Germinal center (tissue), 1 donor: ENCODE measurements at regions not wholly inside any gene's neighbourhood (a gene's known extent, or its start where the extent isn't known, plus 50 kb on each side); places are given as distances from the start of the nearest gene placed in this dataset.

Experiments used
- DNase-seq: peaks from one replicate; pipeline ENCODE4 v3.0.0; 2012; ENCODE audit warnings: mixed read lengths, low spot score

DNA sequence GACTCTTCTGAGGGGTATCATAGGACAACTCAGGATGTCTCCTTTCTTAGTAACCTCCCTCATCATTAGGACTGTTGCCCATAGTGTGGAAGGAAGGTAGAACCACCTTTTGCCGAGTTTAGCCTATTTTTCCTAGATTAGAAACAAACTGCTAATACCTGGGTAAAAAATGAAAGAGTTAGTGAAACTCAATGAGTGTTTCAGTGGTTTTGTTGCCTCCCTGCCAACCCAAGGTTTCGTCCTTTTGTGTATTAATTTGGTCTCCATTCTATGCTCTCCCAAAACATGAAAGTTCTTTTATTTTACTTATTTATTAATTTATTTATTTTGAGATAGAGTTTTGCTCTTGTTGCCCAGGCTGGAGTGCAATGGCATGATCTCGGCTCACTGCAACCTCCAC, 174.9 kb upstream of the KCNJ16 start:
- DNase-seq: no peak

DNA sequence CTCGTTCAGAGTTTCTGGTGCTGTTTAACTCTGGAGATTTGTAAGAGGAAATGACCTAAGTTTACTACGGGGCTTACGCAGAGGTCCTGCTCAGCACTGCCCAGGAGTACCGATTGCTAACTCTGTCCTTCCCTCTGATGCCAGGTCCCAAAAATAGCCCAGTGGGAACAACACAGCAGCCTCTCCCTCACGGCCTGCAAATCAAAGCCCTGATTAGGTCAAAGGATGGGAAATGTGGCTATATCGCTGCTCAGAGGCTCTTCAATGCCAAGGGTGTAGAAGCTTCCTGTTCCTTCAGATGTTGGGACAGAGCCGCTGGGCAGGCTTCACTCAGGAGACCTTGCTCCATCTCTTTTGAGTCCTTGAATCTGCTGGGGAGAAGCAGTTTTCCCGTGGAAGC, 174.2 kb upstream of the KCNJ16 start:
- no peak for DNase-seq

DNA sequence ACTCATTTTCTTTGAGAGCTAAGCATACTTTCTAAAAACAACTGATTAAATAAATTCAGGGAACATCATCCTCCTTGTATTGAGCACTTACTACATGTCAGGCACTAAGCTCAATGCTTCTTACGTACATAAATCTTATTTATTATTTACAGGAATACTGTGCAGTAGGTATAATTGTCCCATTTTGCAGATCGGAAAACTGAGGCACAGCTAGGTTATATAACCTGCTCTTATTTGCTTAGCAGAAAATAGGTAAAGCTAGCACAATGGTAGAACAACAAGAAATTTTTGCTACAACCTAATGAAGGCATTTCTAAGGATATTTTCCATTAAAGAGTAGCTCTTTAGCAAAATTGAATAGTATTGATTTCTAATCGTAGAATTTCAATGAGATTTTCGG, 168.7 kb upstream of the KCNJ16 start:
- no peak for DNase-seq

DNA sequence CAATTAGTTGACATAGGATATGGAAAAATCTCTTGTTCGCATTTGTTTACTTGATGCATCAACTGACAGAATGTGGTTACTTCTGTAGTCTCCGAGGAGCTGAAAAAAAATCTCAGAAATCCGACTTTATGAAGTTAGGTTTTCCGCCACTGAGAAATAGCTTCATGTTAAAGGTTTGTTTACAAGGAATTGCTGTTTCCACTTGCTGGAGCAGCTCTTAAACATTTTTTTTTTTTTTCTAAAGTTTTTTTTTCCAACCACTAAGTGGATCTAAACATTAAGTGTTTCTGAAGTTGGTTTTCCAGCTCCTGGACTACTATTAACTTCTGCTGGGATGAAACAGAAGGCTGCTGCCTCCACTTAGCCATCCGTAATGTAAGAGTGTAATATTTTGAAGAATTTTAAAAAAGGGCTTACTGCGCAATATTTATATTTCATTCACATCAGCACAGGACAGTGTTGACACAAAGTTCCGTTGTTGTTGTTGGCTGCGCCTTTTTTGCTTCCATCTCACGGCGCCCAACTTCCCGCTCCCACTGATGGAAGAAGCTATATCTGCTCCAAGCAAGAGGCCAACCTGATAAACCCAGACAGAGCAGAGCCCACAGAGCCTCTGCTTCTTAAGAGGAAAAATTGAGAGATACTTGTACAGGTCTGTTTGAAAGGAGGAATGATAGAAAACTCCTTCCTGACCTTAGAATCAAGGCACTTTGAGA, 167.7 kb upstream of the KCNJ16 start:
- no peak for DNase-seq

DNA sequence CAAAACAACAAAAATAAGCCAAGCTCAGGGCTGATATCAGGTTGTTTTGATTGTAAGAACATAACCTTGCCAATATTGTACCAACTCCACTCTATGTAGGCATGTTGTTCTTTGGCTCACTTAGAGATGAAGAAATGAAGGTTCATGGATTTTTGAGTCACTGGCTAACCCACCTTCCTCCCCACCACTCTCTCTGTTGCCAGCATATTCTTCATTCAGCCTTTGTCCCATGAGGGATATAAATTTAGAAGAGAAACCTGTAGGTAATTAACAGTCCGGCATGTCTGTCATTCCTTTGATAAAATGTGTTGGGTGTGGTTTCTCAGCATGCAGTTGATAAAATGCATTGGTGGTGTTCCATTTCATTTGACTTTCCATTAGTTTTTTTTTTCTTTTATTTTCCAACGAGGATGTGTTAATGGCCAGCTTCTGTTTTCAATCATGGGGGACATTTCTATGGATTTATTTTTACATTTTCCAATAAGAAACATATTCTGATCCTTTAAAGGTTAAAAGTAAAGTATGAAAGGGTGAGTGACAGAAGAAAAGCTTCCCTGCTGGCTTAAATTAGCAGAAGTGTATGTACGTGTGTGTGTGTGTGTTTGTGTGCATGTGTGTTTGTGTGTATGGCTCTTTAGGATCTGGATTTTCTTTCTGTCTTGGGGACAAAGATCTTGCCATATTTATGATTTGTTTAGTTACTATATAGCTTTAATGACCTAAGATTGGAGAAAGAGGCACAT, 166.2 kb upstream of the KCNJ16 start:
- DNase-seq: no peak

DNA sequence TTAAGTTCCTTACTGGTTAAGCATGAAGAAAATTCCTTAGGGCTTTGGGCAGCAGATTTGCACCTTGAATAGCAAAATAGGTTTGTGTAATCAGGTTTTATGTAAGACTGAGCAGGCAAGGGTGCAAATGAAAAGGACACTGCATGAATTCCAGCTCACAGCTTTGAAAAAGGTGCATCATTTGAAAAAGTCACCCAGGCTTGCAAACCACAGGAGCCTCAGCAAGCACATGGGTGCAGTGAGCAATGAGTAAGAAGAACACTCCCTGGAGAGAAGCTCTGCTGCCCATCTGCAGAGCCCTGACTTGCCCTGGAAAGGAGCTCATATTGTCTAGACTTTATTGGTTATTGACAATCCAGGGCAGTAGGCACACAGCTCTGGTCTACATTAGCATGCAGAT, 165.6 kb upstream of the KCNJ16 start:
- DNase-seq: no peak

DNA sequence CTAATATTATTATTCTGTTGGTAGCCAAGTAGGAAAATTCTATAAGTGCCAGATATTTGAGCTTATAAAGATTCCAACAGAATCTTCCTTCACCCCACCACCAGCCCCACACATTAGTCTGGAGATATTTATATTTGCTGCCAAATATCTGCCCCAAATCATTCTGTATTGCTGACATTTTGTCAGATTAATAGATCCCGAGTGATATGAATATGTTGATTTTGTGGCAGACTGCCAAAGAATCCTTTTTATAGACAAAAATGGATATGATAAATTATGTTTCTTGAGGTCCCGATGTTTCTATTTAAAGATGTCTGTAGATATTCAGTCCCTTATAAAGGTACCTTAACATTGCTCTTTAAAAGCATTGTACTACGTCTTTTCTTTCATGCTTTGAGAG, 162.2 kb upstream of the KCNJ16 start:
- no peak for DNase-seq

DNA sequence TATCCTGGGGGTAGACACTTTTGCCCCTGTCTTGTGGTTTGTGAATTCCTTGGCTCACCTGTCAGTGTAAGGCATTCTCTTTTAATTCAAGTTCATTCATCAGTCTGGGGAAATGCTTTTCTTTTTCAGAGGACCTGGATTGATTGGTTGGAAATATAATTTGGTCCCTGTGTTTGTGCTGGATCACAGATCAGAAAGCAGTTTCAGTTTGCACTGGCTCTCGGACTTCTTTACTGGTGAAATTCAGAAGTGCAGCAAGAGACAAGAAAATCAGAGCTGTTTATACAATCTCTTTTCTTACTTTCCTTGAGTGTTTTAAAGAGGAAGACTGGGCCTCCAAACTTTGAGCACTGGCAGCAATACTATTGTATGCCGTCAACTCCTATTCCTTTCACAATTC, 161.8 kb upstream of the KCNJ16 start:
- no peak for DNase-seq

DNA sequence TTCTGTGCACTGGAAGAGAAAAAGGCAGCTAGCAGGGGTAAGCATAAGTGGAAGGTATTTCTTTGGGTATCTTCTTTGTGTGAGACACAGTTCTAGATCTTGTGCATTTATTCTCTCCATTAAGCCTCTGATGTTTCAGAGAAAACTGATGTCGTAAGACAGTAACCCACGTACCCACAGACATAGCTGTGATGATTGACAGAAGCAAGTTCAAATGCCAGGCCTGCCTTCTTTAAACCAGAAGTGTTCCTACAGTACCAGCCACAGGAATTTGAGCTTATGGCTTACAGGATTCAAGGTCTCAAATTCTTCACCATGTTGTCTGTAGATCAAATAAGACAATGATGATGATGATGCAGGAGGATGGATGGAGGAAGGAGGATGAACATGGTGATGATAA, 161.4 kb upstream of the KCNJ16 start:
- no peak for DNase-seq

DNA sequence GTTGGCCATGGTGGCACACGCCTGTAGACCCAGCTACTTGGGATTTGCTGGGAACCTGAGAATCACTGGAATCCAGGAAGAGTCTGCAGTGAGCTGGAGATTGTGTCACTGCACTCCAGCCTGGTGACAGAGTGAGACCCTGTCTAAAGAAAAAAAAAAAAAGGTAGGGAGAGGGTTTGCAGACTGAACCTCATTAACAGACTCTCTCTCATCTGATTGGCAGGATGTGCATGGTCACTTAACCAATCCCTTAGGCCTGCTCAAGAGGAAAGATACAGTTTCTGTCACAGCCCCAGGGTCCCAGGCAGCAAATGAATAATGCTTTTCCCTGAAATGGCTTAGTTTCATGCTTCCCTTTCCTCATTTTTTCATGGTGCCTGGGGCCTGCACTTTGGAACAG, 160.5 kb upstream of the KCNJ16 start:
- DNase-seq: no peak

DNA sequence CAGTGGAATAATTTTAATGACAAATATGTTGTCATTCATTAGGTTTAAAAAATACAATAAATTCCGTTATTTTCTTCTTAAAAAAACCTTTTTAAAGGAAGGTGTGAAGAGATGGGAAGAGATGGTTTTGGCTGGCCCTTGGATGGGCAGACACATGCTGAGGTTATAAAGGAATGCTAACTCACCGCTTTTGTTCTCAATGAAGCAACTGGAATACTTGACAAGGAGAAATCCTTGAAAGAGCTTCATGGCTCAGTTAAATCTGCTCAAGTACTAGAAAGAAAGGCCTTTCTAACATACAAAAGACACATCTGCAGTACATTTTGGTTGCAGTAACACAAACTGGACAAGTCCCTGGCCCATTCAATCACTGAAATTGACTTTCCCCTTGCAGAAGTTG, 158.3 kb upstream of the KCNJ16 start:
- no peak for DNase-seq

DNA sequence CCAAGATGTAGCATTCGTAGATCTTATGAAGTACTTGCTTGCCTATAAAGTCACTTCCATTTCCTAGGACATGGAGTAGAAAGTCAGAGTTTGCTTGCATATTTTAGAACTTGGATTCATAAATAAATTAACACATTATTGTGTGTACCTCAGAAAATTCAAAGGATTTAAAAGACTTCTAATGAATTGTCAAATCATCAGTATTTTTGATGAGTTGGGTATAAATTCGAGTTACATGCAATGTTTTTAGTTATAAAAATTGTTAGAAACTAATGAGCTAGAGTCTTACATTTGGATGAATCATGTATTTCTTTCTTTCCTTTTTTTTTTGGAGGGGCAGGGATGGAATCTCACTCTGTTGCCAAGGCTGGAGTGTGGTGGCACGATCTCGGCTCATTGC, 156.9 kb upstream of the KCNJ16 start:
- DNase-seq: no peak

DNA sequence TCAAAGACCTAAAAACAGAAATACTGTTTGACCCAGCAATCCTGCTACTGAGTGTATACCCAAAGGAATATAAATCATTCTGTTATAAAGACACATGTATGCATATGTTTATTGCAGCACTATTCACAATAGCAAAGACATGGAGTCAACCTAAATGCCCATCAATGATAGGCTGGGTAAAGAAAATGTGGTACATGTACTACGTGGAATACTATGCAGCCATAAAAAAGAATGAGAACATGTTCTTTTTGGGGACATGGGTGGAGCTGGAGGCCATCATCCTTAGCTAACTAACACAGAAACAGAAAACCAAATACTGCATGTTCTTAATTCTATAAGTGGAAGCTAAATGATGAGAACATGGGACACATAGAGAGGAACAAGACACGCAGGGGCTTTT, 155.2 kb upstream of the KCNJ16 start:
- DNase-seq: no peak

DNA sequence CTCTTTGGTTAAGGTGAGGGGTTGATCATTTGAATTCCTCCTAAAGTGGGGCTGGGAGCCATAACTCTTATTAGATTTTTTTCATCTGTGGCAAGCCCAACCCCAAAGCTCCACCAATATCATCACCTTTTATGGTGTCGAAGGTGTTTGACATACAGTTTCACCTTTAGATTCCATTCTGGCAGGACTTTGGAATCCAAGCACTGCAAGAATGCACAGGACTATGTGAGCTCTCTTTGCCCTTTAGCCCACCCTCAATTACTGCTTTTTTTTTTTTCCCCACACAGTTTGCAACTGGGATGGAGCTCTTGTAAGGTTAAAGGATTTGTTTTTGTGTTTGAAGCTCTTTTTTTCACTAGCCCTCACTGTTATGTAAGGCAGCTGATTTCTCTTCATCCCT, 154.0 kb upstream of the KCNJ16 start:
- DNase-seq: no peak

DNA sequence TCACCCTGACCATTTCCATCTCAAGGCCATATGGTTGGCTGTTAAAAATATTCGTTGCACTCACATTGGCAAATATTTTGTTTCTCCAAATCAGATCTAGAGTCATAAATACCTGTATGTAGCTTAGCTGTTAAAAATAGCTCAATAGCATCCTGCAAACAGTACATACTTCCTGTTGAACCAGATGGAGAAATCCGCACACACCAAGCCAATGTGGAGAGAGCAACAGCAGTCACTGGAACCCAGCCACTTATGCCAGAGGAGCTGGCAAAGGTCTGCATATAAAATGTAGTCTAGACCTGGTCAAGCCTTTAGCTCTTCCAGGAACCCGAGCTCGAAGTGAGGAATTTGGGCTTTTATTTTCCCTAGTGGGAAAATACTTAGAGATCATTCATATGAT, 146.4 kb upstream of the KCNJ16 start:
- no peak for DNase-seq

DNA sequence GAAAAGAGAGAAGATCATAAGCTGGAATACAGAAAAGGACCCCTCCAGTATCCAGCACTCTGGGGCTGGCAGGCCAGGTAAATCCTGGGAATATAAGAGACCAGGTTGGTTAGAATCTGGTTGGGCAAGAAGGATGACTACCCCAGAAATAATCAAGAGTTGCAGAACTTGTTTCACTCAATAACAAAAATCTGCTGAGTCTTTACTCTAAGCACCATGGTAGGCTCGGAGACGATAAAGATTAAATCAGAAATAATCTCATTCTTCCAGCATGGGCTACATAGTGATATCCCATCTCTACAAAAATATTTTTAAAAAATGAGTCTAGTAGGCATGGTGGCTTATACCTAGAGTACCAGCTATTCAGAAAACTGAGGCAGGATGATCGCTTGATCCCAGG, 138.0 kb upstream of the KCNJ16 start:
- DNase-seq: no peak

DNA sequence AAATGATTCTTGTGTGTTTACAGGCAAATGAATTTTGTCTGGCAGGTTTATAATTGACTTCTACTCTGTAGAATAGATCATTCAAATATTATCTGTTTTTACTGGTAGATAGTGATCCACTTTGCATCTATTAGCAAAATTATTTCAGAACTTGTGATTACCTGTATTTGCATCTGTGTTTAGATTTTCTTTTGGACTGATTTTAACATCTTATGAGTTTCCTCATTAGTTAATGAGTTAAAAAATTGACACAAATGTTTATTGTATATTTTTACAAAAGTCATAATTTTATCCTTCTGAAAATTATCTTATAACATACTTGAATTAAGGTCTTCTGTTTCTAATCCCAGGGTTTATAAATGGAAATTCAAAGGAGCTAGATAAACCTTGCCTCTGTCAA, 132.0 kb upstream of the KCNJ16 start:
- no peak for DNase-seq

DNA sequence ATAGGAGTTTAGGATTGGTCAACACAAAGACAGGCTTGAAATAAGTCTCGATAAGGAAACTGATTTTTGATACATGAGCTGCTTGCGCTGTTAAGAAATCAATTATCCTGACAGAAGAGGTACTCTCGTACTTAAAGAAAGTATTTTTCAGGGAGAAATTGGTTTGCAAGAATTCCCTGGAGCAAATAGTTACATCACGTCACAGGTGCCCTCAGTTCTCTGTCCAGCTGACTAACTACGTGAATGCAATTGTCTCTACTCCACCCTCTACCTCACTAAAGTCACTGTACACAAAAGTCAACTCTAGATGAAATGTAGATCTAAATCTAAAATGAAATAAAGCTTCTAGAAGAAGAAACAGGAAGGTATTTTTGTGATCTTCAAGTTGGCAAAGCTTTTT, 130.6 kb upstream of the KCNJ16 start:
- DNase-seq: no peak

DNA sequence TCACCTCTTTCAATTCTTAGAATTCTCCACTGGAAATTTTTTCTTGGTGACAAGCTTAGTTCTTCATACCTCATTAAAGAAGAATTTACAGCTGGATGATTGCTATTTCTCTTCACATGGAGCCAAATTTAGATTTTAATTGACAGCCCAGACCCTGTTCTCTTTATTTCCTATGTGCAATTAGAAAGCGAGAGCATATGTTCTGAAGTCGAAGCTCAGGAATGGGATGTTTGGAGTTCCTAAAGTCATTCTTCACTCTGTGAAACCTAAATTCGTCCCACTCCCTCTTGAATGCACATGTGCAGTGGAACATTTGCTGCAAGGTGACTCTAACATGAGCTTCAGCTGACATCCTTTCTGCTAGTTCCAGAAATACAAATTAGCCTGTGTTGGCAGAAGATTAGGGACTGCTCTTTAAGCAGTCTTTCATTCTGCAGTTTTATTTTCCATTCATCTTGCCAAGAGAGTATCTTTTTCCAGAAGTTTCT, 129.3 kb upstream of the KCNJ16 start:
- no peak for DNase-seq

DNA sequence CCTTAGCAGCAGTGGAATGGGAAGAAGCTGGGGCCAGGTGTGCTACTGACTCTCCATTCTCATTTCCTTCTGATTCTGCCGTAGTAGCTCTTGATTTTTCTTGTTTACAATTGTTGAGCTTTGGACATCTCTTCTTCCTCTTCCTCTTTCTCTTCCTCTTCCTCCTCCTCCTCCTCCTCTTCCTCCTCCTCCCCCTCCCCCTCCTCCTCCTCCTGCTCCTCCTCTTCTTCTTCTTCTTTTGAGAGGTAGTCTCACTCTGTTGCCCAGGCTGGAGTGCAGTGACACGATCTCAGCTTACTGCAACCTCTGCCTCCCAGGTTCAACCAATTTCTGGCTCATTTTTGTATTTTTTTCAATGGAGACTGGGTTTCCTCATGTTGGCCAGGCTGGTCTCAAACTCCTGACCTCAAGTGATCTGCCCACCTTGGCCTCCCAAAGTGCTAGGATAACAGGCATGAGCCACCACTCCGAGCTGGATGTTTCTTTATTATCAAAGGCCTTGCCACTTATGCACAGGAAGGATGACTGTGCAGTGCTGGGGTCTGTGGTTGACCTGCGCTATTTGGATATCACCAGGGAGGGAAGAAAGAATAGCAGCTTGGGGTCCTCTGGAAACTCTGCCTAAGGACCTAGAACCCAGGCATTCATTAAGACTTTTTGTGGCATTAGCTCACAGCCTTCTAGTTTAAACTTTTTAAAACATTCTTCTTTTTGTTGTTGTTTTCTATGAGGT, 127.8 kb upstream of the KCNJ16 start:
- no peak for DNase-seq

DNA sequence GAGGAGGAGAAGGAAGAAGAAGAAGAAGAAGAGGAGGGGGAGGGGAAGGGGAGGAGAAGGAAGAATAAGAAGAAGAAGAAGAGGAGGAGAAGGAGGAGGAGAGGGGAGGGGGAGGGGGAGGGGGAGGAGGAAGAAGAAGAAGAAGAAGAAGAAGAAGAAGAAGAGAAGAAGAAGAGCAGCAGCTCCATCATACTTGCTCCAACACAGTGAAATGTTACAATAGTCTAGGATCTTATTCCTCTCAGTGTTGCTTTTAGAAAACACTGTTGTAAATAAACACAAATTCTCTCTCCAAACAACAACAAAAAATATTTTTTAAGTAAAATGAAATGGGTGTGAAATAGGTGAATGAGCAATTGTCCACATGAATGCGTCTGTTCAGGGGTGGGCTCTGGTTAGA, 126.6 kb upstream of the KCNJ16 start:
- no peak for DNase-seq

DNA sequence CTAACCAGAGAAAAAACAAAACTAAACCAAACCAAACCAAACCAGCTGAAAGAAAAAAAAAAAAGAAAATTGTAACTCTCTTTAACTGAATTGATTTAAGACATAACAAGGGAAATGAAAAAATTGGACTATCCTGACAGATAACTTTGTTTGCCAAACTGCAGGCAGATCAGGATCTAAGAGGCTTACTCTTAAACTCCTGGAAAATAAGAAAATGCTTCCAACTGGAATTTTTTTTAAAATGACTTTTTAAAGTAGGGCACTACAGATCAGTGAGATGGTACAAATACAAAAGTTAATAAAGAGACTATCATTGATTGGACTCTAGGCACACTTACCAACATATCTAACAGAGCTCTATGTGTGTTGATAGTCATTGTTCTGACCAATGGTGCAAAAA, 125.5 kb upstream of the KCNJ16 start:
- no peak for DNase-seq
